Left lung (tissue), 4 donors: ENCODE measurements at regions not wholly inside any gene's neighbourhood (a gene's known extent, or its start where the extent isn't known, plus 50 kb on each side); places are given as distances from the start of the nearest gene placed in this dataset.
"Not testable (repeated sequence)": the region's sequence is repeated elsewhere in the genome, so short reads cannot be mapped to it uniquely, and the experiment has no call there.

Experiments
- ATAC-seq: fragments of 200-7000 bp; cut with Tn5 transposase; one replicate; pipeline ENCODE4 v1.9.1; 2020; ENCODE audit warnings: moderate library complexity
- DNase-seq, 4 donors: peaks; one replicate each; pipeline ENCODE4 v3.0.0-alpha.2; 2013 to 2020
- H3K27ac ChIP-seq, 2 donors: fragments of 200-600 bp; sonication (generic) in 1 of 2; one replicate each; pipeline versions ENCODE4 v1.5.0 to v1.8.0; 2020 to 2021
- H3K27me3 ChIP-seq, 2 donors: fragments of 200-600 bp; sonication (generic) in 1 of 2; one replicate each; pipeline versions ENCODE4 v1.5.0 to v1.8.0; 2020 to 2021
- H3K36me3 ChIP-seq, 2 donors: fragments of 200-600 bp; sonication (generic) in 1 of 2; one replicate each; pipeline versions ENCODE4 v1.5.0 to v1.8.0; 2020 to 2021
- H3K4me1 ChIP-seq, 2 donors: fragments of 200-600 bp; one replicate each; pipeline ENCODE4 v1.8.0; 2021
- H3K4me3 ChIP-seq, 2 donors: fragments of 200-600 bp; sonication (generic) in 1 of 2; one replicate each; pipeline versions ENCODE4 v1.5.0 to v1.8.0; 2020 to 2021; ENCODE audit warnings: mild to moderate bottlenecking in 1 of 2
- H3K9me3 ChIP-seq, 2 donors: fragments of 200-600 bp; sonication (generic) in 1 of 2; one replicate each; pipeline versions ENCODE4 v1.5.0 to v1.8.0; 2020 to 2021
- CTCF ChIP-seq, 2 donors: fragments of 200-600 bp; sonication (generic) in 1 of 2; IDR thresholded peaks; one replicate each; pipeline versions ENCODE4 v1.5.0 to v1.8.0; 2021; ENCODE audit warnings: antibody characterized with exemption in 2 of 2
- intact Hi-C, 2 donors: fragments of 100-400 bp; cut with DNase I; formaldehyde crosslinking; loops; one replicate each; pipeline versions ENCODE4 v1.11.2 to v1.14.2; 2022
- donor health status: DM: no; HTN: yes; CAD: no.
- donor health status: DM: no; HTN: no; CAD: no.

DNA sequence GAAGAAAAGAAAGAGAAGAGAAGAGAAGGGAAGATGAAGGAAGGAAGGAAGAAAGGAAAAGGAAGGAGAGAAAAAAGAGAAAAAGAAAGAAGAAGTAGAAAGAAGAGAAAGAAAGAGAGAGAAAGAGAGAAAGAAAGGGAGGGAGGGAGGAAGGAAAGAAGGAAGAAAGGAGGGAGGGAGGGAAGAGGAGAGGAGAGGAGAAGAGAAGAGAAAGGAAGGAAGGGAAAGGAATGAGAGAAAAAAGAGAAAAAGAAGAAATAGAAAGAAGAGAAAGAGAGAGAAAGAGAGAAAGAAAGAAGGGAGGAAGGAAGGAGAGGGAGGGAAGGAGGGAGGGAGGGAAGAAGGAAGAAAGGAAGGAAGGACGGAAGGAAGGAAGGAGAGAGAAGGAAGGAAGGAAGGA is 217.9 kb upstream of the POU1F1 start:
- Histone ChIP-seq H3K27ac (no peak overlapping the region), H3K36me3 (no peaks in the 10 kb centered on the region), H3K9me3 (no peaks in the 10 kb centered on the region), H3K4me1 (no peaks in the 10 kb centered on the region), H3K4me3 (no peak overlapping the region), H3K27me3 (no peaks in the 10 kb centered on the region)
- DNase-seq (no peak), ATAC-seq (no peak)
- intact Hi-C loops, result no loop called here
- no peak for TF ChIP-seq CTCF (IDR thresholded peaks at IDR 0.05)

- Histone ChIP-seq H3K27ac (no peak overlapping the region), H3K27me3 (no peaks in the 10 kb centered on the region), H3K36me3 (no peaks in the 10 kb centered on the region), H3K9me3 (peaks cover 0 to 1% of the 10 kb centered on the region in 2 donors), H3K4me1 (no peaks in the 10 kb centered on the region), H3K4me3 (no peak overlapping the region)
- intact Hi-C loops, result no loop called here
- DNase-seq (no peak), ATAC-seq (peak; percentile 54)
- no peak for TF ChIP-seq CTCF (IDR thresholded peaks at IDR 0.05)
Observed at GRCh38 chr3:87491843-87492242, 215.5 kb upstream of the POU1F1 start.

- Histone ChIP-seq H3K4me1 (no peaks in the 10 kb centered on the region), H3K36me3 (no peaks in the 10 kb centered on the region), H3K9me3 (peaks cover 0 to 3% of the 10 kb centered on the region in 2 donors), H3K27ac (no peak overlapping the region), H3K4me3 (no peak overlapping the region), H3K27me3 (no peaks in the 10 kb centered on the region)
- TF ChIP-seq CTCF (IDR thresholded peaks at IDR 0.05), result no peak
- intact Hi-C loops, result no loop called here
- no peak for ATAC-seq
- DNase-seq, result no peak
Observed at GRCh38 chr3:87489892-87490291, 213.5 kb upstream of the POU1F1 start.

DNA sequence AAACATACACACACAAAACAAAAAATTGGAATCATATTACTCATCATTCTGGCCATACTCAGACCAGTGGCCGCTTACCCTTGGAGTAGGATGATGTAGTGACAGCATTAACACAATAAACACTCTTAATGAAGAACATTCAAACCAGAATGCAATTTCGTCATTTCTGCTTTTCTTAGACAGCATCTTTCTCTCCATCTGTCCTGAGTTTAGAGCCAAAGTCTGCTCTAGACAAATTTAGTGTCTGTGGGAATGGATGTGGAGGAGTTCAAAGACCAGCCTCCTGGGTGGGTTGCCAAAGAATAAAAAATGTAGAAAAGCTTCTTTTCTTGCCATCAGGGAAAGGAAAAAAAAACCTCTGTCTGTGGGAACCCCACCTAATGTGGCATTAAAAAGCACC is 212.4 kb upstream of the POU1F1 start:
- no peaks in the 10 kb centered on the region for H3K4me1 ChIP-seq
- intact Hi-C loops, result no loop called here

GRCh38 chr3:87486635-87487034 is 210.3 kb upstream of the POU1F1 start:
- H3K36me3 ChIP-seq, ATAC-seq, H3K4me1 ChIP-seq, H3K27ac ChIP-seq, DNase-seq, H3K4me3 ChIP-seq, H3K27me3 ChIP-seq, H3K9me3 ChIP-seq, intact Hi-C loops: not testable (repeated sequence)

More for the DNA sequence above, 212.4 kb upstream of the POU1F1 start:
- H3K27ac ChIP-seq, result no peak overlapping the region
- no peaks in the 10 kb centered on the region for H3K27me3 ChIP-seq
- DNase-seq (no peak), ATAC-seq (no peak)
- H3K9me3 ChIP-seq, result peaks cover 0 to 3% of the 10 kb centered on the region in 2 donors
- H3K4me3 ChIP-seq, result no peak overlapping the region
- no peak for TF ChIP-seq CTCF (IDR thresholded peaks at IDR 0.05)
- H3K36me3 ChIP-seq, result no peaks in the 10 kb centered on the region

GRCh38 chr3:87486115-87486514 is 209.7 kb upstream of the POU1F1 start:
- H3K27ac ChIP-seq, result no peak overlapping the region
- H3K9me3 ChIP-seq, result peaks cover 0 to 3% of the 10 kb centered on the region in 2 donors
- no peak overlapping the region for H3K4me3 ChIP-seq
- no peak for ATAC-seq
- H3K36me3 ChIP-seq, result no peaks in the 10 kb centered on the region
- no peak for DNase-seq
- H3K4me1 ChIP-seq, result no peaks in the 10 kb centered on the region
- intact Hi-C loops, result no loop called here
- H3K27me3 ChIP-seq, result no peaks in the 10 kb centered on the region
- TF ChIP-seq CTCF (IDR thresholded peaks at IDR 0.05), result no peak
